NT2/D1 (cell line): ENCODE measurements at regions not wholly inside any gene's neighbourhood (a gene's known extent, or its start where the extent isn't known, plus 50 kb on each side); places are given as distances from the start of the nearest gene placed in this dataset.

Experiments
- YY1 ChIP-seq: IDR thresholded peaks from 2 replicates; pipeline ENCODE4 v1.6.1; 2011; ENCODE audit not compliant: insufficient read length, insufficient read depth
- ZNF274 ChIP-seq: IDR thresholded peaks from 2 replicates; pipeline ENCODE4 v1.6.1; 2011; ENCODE audit warnings: mild to moderate bottlenecking, low read depth, low read length

GRCh38 chr6:14364370-14364769 lies 246.8 kb downstream of the CD83 start:
- TF ChIP-seq YY1 (no peak), ZNF274 (no peak)
